Tibial nerve (tissue), 4 donors: ENCODE measurements at regions not wholly inside any gene's neighbourhood (a gene's known extent, or its start where the extent isn't known, plus 50 kb on each side); places are given as distances from the start of the nearest gene placed in this dataset.
"Not testable (repeated sequence)": the region's sequence is repeated elsewhere in the genome, so short reads cannot be mapped to it uniquely, and the experiment has no call there.

Source experiments
- DNase-seq, 2 donors: peaks; one replicate each; pipeline ENCODE4 v3.0.0-alpha.2; 2019; ENCODE audit warnings: low spot score in 2 of 2
- H3K27ac ChIP-seq, 4 donors: fragments of 200-600 bp; sonication (generic) in 3 of 4; one replicate each; pipeline ENCODE4 v1.5.1; 2017 to 2019; ENCODE audit warnings: mild to moderate bottlenecking in 1 of 4
- H3K27me3 ChIP-seq, 2 donors: fragments of 200-600 bp; sonication (generic) in 1 of 2; one replicate each; pipeline versions ENCODE4 v1.5.1 to v1.6.0; 2017 to 2019
- H3K36me3 ChIP-seq, 3 donors: fragments of 200-600 bp; sonication (generic); one replicate each; pipeline ENCODE4 v1.5.1; 2018 to 2019
- H3K4me1 ChIP-seq, 4 donors: fragments of 200-600 bp; sonication (generic) in 3 of 4; one replicate each; pipeline ENCODE4 v1.5.1; 2017 to 2019
- H3K4me3 ChIP-seq, 4 donors: fragments of 200-600 bp; sonication (generic) in 3 of 4; one replicate each; pipeline ENCODE4 v1.5.1; 2017 to 2019; ENCODE audit warnings: mild to moderate bottlenecking in 1 of 4, moderate library complexity in 1 of 4
- H3K9me3 ChIP-seq, 4 donors: fragments of 200-600 bp; sonication (generic) in 3 of 4; one replicate each; pipeline ENCODE4 v1.5.1; 2017 to 2019
- EP300 ChIP-seq, 2 donors: sonication (generic); formaldehyde crosslinking; IDR thresholded peaks; one replicate each; pipeline ENCODE4 v1.6.1; 2017; ENCODE audit warnings: antibody characterized with exemption in 2 of 2, mild to moderate bottlenecking in 1 of 2
- POLR2A ChIP-seq, 2 donors: fragments of 450-650 bp; IDR thresholded peaks; one replicate each; pipeline ENCODE4 v1.6.1; 2017; ENCODE audit warnings: antibody characterized with exemption in 2 of 2, mild to moderate bottlenecking in 2 of 2, moderate library complexity in 2 of 2
- WGBS, 2 donors: methylation state at CpG; one replicate each; pipeline ENCODE4 v1.1.5; 2018; 5-methylcytosine and 5-hydroxymethylcytosine counted together
- TF ChIP-seq, protein P1 (sequence below), 5 experiments: fragments of 200-600 bp in 3 of 5; fragments of 450-650 bp in 2 of 5; sonication (generic) in 3 of 5; IDR thresholded peaks; one replicate each; pipeline ENCODE4 v1.5.1; 2016 to 2019; ENCODE audit warnings: antibody characterized with exemption in 5 of 5, mild to moderate bottlenecking in 3 of 5, moderate library complexity in 2 of 5

DNA sequence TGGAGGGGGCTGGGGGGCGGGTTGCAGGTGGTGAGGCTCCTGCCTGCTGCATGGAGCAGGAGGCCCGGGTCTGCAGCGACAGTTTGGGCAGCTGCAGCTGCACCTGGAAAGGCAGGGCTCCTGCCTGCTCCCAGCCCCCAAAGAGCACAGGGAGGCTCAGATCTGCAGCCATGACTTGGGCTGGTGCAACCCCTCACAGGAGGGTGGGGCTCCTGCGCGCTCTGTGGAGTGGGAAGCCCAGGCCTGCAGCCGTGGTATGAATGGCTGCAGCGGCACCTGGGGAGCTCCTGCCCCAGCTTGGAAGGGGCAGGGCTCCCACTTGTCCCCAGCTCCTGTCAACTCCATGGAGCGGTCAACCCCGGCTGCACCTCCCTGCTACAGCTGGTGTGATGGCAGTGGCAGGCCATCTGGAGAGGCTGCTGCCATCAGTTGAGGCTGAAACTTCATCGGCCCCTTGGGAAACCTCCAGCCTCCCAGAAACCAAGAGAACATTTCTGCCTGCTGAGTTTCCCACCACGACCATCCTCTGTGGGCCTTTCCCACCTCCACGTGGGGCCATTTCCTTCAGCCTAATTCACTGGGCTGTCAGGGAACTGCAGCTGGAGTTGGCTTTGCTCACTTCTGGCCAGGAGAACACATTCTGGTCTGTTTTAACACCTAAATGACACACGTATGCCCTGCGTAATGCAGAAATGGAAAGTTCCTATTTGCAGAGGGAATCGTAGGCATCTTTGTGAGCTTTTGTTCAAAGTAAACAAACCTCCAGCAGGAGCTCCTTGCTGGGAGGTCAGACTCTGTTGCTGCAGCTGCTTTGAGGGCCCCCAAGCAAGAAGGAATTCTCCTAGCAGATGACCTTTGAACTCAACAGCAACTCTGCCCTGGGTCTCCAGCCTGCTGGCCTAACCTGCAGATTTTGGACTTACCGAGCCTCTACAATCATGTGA, 429.0 kb downstream of the PREX1 start:
- 66 to 70% methylated on average over 8 to 10 of the region's 16 CpGs for WGBS, 2 donors
- H3K4me1 ChIP-seq: peaks cover 0 to 4% (median 0%) of the 10 kb centered on the region in 4 donors
- H3K9me3 ChIP-seq: no peaks in the 10 kb centered on the region
- H3K4me3 ChIP-seq: no peak overlapping the region
- H3K36me3 ChIP-seq: no peaks in the 10 kb centered on the region
- TF ChIP-seq, protein P1, sequence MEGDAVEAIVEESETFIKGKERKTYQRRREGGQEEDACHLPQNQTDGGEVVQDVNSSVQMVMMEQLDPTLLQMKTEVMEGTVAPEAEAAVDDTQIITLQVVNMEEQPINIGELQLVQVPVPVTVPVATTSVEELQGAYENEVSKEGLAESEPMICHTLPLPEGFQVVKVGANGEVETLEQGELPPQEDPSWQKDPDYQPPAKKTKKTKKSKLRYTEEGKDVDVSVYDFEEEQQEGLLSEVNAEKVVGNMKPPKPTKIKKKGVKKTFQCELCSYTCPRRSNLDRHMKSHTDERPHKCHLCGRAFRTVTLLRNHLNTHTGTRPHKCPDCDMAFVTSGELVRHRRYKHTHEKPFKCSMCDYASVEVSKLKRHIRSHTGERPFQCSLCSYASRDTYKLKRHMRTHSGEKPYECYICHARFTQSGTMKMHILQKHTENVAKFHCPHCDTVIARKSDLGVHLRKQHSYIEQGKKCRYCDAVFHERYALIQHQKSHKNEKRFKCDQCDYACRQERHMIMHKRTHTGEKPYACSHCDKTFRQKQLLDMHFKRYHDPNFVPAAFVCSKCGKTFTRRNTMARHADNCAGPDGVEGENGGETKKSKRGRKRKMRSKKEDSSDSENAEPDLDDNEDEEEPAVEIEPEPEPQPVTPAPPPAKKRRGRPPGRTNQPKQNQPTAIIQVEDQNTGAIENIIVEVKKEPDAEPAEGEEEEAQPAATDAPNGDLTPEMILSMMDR (IDR thresholded peaks at IDR 0.05): no peak
- TF ChIP-seq POLR2A (IDR thresholded peaks at IDR 0.05) (no peak), EP300 (IDR thresholded peaks at IDR 0.05) (no peak)
- DNase-seq: no peak
- no peak overlapping the region for H3K27ac ChIP-seq
- H3K27me3 ChIP-seq: peaks cover 0 to 8% of the 10 kb centered on the region in 2 donors

DNA sequence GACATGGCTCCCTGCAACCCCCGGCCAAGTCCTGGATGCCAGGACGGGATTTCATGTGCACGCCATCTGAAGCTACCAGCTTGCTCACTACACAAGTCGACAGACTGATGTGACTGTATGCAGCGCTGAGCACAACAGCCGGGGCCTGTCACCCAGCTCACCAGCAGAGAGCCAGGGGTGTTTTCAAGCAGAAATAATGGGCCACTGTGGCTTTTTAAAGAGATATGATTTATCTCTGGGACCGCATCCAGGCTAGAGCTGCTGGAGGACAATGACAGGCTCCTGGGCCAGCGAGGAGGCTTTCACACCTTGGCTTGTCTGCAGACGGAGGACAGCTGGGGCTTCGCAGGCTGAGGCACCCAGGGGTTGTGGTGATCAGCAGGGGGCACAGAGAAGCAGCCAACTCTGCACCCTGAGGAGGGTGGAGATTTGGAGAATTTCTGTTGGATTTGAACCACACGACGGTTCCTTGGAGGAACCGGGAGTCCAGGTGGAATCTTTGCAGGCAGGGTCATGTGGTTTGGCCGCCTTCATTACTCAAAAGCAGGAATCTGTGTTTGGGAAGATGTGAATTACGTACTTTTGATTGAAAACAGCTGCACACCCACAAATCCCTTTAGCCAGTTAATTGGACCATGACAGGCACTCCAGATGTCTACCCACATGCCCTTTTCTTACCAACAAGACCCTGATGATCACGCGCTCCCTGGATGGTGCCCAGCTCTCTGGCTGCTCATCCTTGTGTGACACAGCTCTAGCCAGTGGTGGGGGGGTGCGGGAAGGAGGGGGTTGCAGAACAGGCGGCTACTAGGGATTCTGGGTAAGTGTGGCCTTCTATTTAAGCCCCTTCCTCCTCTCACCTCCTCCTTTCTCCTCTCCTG, 430.6 kb downstream of the PREX1 start:
- not testable (repeated sequence) for H3K36me3 ChIP-seq, H3K4me3 ChIP-seq, H3K4me1 ChIP-seq, H3K27ac ChIP-seq, H3K9me3 ChIP-seq, H3K27me3 ChIP-seq, DNase-seq
- WGBS, 2 donors: 67 to 81% methylated on average over 19 of the region's 19 CpGs

DNA sequence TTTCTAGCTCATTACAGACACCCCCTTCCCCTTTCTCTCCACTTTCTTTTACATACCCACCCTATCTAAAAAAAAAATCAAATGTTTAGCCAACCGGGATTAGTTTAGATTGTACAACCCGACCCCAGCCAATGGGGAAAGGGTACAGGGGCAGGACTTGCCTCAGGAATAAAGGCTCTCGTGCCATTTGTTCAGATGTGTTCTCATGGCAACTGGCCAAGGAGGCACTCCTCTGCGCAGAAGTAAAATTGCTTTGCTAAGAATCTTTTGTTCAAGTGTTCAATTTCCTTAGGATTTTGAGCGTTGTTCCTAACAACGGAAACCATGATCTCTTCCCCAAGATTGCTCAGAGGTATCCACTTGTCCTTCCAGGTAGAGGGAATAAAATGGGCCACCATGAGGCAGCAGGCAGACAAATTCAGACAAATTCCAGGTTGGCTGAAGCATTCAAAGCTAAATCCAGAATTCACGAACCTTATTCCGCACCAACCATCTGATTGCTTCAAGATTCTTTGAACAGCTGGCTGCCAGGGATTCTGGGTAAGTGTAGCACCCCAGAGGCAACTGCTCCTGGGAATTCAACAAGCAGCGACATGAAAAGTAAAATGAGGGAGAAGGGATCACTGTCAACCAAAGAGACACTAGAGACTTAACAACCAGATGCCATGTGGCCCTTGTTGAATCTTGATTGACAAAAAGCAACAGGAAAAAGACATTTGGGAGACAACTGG, 431.8 kb downstream of the PREX1 start:
- Histone ChIP-seq H3K4me1 (peaks cover 0 to 4% (median 0%) of the 10 kb centered on the region in 4 donors), H3K36me3 (no peaks in the 10 kb centered on the region), H3K27me3 (peaks cover 0 to 3% of the 10 kb centered on the region in 2 donors), H3K4me3 (no peak overlapping the region), H3K9me3 (peaks cover 0 to 10% (median 0%) of the 10 kb centered on the region in 4 donors), H3K27ac (no peak overlapping the region)
- no peak for DNase-seq
- TF ChIP-seq POLR2A (IDR thresholded peaks at IDR 0.05) (no peak), EP300 (IDR thresholded peaks at IDR 0.05) (no peak)
- TF ChIP-seq, protein P1 (IDR thresholded peaks at IDR 0.05): no peak
- 63 to 68% methylated on average over 9 of the region's 9 CpGs for WGBS, 2 donors

DNA sequence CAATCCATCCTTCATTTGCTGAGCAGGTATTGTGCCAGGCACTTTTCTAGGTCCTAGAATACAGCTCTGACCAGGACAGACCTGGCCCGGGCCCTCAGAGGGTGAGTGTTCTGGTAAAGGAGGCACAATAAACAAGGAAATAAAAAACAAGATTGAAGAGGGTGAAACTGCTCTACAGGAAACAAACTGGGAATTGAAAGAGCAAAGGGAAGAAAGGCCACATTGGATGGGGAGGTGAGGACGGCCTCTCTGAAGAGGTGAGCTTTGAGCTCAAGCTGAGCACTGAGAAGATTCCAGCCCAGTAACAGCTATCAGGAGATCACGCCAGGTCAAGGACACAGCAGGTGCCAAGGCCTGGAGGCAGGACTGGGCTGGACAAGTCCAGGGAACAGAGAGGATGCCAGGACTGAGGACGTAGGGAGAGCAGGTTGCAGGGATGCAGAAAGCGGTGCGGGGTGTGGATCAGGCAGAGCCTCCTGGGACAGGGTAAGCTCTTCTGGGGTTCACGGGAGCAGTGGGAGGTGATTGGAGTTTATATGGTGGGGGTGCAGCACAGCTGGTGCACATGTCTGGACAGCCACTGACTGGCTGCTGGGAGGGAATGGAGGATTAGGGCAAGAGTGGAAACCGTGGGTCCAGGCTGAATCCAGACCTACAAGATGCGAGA, 433.3 kb downstream of the PREX1 start:
- H3K9me3 ChIP-seq: peaks cover 0 to 10% (median 0%) of the 10 kb centered on the region in 4 donors
- peak overlapping the region in 1 of 4 donors; percentile 31 for H3K27ac ChIP-seq
- H3K4me3 ChIP-seq: no peak overlapping the region
- H3K36me3 ChIP-seq: no peaks in the 10 kb centered on the region
- WGBS, 2 donors: 85 to 93% methylated on average over 9 of the region's 9 CpGs
- peaks cover 0 to 3% of the 10 kb centered on the region in 2 donors for H3K27me3 ChIP-seq
- TF ChIP-seq POLR2A (IDR thresholded peaks at IDR 0.05) (no peak), EP300 (IDR thresholded peaks at IDR 0.05) (no peak)
- TF ChIP-seq, protein P1 (IDR thresholded peaks at IDR 0.05): no peak
- DNase-seq: no peak
- peaks cover 0 to 4% (median 0%) of the 10 kb centered on the region in 4 donors for H3K4me1 ChIP-seq
